ENCODE measurements at regions not wholly inside any gene's neighbourhood (a gene's known extent, or its start where the extent isn't known, plus 50 kb on each side); places are given as distances from the start of the nearest gene placed in this dataset.

DNA sequence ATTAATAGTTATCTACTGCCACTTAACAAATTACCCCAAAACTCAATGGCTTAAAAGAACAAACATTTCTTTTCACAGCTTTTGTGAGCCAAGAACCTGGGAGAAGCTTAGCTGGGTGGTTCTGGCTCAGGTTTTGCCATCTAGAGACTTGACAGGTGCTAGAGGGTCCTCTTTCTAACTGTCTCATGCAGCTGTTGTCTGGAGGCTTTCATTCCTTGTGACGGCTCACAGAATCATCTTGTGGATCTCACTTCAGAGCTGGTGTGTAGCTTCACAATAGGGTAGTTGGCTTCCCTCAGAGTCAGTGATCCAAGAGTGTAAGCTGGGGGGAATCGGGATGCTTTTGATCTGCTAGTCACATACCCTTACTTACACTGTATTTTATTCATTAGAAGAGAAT, 81.2 kb upstream of the APC start:
- no peak for DNase-seq (ENCODE audit: low read depth)

DNA sequence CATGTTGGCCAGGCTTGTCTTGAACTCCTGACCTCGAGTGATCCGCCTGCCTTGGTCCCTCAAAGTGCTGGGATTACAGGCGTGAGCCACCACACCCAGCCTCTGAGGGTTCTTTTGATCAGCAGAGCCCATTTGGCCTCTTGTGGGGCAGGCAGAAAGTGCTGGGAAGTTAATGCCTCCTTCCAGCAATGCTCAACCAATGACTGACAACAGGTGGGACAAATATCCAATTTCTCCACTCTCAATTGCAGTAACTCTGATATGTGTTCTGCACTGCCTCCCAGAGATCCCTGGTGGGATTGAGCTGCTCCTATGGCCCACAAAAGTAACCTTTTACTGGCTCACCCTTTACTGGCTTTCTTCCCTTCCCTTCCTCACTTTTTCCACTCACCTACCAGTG, 79.9 kb upstream of the APC start:
- DNase-seq (ENCODE audit: low read depth) = no peak

DNA sequence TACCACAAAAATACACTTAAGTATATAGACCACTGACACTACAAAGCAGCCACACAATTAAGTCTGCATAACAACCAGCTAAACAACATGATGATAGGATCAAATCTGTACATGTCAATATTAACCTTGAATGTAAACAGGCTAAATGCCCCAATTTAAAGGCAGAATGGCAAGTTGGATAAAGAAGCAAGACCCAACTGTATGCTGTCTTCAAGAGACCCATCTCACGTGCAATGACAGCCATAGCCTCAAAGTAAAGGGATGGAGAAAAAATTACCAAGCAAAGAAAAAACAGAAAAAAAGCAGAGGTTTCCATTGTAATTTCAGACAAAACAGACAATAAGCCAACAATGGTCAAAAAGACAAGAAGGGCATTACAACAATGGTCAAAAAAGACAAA, 77.3 kb upstream of the APC start:
- no peak for DNase-seq (ENCODE audit: low read depth)

DNA sequence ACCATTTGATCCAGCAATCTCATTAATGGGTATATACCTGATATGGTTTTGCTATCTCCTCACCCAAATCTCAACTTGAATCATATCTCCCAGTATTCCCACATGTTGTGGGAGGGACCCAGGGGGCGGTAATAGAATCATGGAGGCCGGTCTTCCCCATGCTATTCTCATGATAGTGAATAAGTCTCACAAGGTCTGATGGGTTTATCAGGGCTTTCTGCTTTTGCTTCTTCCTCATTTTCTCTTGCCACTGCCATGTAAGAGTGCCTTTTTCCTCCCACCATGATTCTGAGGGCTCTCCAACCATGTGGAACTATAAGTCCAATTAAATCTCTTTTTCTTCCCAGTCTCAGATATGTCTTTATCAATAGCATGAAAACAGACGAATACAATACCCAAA, 74.5 kb upstream of the APC start:
- DNase-seq (ENCODE audit: low read depth) = no peak

DNA sequence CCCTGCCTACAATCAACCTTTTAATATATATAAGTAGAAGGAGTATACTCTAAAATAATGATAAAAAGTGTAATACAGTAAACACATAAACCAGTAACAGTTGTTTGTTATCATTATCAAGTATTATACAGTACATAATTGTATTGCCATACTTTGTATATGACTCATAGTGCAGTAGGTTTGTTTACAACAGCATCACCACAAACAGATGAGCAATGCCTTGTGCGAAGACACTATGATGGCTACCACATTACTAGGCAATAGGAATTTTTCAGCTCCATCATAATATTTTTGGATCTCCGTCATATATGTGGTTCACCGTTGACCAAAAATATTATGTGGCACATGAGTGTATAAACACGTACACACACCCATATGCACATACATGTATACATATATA, 69.7 kb upstream of the APC start:
- peak; percentile 57 for DNase-seq (ENCODE audit: low read depth)

DNA sequence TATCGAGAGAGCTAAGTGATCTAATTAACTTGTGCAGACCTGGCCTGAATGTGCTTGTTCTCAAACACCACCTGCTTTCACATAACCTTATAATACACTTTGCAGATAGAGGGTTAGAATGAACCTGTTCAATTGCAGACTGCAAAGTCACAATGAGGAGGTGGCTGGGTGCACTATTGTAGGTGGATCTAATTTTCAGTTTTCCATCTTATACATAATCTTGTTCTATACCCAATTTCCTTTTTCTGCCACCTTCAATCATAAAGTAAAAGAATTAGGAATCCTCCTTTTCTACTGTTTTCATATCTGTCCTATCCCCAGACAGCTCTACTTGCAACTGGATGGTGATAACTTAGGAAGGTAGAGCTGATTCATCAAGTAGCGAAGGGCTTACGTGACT, 68.8 kb upstream of the APC start:
- DNase-seq (ENCODE audit: low read depth) = no peak

DNA sequence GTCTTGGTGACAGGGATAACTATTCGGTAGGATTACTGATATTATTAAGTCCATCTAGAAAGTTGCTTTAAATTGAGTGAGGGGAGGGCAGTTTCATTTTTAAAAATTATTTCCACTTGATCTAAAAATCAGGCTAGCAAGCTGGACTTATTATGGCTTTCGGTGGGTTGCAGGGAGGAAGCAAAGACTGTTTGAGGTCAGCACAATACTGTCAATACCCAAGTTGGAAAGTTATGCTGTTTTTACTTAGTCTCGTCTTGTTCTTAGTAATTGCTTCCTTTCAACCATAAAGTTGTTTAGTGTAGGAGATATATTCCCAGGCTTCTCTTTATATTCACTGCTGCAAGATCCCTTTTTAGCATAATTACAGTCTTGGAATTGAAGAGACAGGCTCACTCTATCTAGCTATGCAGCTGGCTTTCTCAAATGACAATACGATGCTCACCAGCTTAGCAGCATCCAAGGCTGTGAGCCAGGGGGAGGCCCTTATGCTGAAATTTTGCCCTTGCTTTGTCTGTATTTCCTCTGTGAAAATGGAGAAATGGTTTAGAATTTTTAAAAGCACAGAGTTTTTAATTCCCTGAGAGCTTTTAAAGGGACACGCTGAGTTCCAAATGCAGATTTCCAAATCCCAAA, 68.2 kb upstream of the APC start:
- DNase-seq (ENCODE audit: low read depth) = no peak

DNA sequence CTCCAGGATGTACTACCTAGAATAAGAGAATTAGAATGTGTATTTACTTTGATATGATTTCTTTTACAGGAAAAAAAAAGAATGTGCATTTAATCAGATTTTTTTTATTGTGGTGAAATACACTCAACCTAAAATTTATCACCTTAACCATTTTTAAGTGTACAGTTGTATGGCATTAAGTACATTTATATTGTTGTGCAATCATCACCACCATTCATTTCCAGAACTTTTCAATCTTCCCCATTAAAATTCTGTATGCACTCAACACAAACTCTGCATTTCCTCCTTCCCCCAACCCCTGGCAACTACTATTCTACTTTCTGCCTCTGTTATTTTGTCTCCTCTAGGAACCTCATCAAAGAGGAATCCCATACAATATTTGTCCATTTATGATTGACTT, 66.0 kb upstream of the APC start:
- DNase-seq (ENCODE audit: low read depth) = no peak

DNA sequence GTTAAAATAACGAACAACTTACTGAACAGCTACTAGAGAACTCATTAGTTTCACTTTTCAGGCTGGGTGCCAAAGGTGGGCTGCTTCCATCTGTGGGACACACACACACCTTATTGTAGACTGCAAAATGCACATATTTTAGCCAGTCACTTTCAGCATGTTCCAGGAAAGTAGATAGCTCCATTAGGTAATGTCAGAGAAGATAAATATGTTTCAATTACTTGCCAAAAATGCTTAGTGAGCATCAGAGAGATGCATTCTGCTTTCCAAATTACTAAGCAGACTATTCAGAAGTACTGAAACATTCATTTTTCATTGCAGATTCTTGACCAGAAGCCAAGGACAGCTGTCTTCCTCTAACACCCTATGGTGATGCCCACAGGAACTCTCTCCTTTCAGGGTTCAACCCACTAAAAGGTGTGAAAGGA, 56.2 kb upstream of the APC start:
- DNase-seq (ENCODE audit: low read depth) = peak; percentile 71

DNA sequence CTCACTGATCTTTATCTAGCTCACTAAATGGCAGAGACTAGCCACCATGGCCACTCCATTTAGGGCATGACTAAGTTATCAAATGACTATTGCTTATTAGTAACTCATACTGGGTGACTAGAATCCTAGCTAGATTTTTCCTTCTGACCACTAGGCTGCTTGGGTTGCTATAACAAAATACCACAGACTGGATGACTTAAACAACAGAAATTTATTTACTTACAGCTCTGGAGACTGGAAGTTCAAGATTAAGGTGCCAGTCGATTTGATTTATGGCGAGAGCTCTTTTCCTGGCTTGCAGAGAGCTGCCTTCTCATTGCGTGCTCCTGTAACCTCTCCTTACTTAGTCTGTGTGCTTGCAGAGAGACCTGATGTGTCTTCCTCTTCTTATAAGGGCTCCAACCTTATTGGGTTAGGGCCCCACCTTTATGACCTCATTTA, 55.0 kb upstream of the APC start:
- DNase-seq (ENCODE audit: low read depth) = peak; percentile 87

DNA sequence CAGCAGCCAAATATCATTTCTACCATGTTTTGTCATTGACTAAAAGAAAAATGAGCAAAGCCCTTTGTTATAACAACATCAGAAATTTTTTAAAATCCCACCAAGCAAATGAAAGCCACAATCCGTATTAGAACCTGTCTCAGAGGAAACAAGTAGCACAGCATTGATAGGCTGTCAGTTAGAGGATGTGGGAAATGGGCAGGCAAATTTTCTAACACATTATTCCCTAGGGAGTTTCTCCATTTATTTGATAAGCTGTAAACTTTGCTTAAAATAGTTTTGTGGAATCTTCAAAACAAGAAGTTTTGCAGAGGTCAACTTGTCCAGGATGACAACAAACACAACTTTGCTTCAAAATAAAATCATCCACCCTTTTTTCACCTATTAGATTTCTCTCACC, 53.6 kb upstream of the APC start:
- DNase-seq (ENCODE audit: low read depth) = no peak

DNA sequence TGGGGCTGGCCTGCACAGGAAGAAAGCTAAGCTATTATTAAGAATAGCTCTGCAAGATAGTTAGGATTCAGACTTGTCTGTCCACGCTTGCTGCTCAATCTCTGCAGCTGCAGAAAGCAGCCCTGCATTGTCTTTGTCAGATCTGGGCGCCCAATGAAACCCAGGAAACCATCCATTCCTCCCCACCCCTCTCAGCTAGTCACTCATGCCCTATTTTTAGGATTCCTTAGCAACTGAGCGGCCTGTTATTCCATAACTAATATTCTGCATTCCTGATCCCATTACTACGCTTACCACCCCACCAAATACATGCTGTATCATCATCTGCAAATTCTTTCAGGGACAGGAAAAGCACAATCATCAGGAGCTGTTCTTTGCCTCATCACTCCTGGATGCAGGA, 52.9 kb upstream of the APC start:
- peak; percentile 62 for DNase-seq (ENCODE audit: low read depth)

DNA sequence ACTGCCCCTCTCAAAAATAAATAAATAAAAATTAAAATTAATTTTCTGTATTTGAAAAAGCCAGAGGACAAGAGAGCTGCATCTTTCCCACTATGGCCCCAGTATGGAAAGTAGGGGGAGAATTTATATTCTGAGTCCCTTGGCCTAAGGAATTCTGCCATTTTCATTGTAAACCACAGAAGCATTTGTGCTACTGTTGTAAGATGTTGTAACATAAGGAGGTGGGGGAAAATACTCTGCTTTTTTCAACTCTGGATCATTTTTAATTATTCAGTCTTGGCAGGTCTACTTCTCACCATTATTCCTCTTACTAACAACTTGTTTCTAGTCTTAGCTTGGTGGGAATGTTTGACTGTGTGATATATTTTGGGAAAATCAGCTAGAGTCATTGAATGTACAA, 52.3 kb upstream of the APC start:
- no peak for DNase-seq (ENCODE audit: low read depth)

DNA sequence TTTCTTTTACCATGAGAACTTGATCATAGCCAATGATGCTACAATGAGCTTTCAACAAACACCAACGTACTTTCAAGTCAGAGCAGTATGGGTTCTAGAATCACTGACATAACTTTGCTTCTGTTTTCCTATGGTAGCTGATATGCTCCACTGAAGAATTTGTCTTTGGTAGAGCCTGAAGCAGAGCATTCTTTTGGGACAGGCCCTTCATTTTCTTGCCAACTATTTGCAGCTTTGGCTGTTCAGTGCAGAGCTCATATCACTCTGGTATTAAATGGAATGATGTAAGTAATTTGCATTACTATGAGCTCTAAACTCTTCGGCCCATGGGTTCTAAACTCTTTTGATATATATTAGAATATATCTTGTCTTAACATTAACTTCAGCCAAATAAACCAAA, 51.8 kb upstream of the APC start:
- DNase-seq (ENCODE audit: low read depth) = no peak

DNA sequence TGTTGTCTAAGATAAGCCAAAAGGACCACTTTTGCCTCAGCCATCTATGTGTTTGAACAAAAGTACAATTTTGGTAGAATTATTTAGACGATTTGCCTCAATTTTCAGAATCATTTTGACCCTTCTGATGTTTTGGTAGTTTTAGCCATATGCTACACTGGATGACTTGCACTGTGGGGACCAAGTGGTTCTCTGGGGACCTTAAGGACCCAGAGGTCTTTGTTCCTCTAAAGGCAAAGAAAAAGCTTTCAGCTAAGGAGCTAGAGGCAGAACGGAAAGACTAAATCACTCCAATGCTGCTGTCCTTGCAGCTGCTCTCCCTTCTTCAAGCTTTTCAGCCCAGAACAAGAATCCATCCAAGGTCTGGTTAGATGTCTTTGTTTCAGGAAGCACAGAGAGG, 51.0 kb upstream of the APC start:
- DNase-seq (ENCODE audit: low read depth) = no peak

DNA sequence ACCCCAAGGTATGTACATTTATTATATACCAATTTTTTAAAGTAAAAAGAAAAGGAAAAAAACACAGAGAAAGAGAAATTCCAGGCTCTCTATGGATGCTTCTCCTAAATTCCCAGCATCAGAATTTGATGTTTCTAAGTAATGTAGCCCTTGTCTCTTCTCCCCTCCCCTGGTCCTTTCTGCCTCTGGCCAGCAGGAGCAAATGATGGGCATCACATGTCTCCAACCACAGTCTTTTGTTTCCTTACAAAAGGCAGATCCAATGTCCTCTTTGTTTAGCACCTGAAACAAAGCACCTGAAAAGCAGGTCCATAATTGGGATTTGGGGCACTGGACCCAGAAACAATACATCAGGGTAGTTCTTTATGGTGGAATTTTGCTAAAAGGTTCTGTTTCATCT, 50.4 kb upstream of the APC start:
- no peak for DNase-seq (ENCODE audit: low read depth)
